ENCODE measurements at regions not wholly inside any gene's neighbourhood (a gene's known extent, or its start where the extent isn't known, plus 50 kb on each side); places are given as distances from the start of the nearest gene placed in this dataset.

DNA sequence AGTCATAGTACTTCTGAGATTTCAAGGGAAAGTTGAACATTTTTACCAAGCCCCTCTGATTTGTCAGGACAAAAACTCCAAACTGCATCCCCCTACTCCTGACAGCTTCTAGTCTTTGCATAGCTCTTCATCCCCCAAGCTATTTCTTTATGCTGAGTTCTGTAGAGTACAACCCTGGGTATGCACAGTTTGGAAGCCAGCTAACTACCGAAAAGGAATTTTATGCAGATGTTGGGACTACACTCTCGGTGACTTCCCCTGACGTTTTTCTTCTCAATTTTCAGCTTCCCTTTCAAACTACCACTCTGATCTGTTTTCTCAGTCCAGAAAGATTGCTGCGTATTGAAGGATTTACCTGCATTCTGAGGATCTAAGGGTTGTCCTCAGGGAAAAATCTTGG is 1060.2 kb upstream of the ACVR2A start:
- ChIA-PET POLR2A (ENCODE audit: low non-redundant PET) (no interaction called here), CTCF (no interaction called here)
- no TSS peak for BruUV-seq (replicated peaks)

DNA sequence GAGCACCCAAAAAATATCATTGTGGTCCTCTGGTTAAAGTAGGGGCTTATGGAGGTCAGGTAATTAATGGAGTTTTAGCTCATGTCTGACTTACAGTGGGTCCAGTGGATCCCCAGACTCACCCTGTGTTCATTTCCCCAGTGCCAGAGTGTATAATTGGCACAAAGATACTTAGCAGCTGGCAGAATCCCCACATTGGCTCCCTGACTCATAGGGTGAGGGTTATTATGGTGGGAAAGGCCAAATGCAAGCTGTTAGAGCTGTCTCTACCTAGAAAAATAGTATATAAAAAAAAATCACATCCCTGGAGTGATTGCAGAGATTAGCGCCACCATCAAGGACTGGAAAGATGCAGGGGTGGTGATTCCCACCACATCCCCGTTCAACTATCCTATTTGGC is 1067.6 kb upstream of the ACVR2A start:
- ChIA-PET CTCF (no interaction called here), POLR2A (ENCODE audit: low non-redundant PET) (no interaction called here)
- no peak for DNase-seq (ENCODE audit: low spot score)
- intact Hi-C loops (cut with micrococcal nuclease; ENCODE audit: unreplicated experiment) = no loop called here
- no peaks in the 10 kb centered on the region for H3K36me3 ChIP-seq (ENCODE audit: insufficient read depth, low read length, poor library complexity, severe bottlenecking)
- H3K4me1 ChIP-seq (ENCODE audit: insufficient read depth, low read length, poor library complexity, severe bottlenecking) = no peaks in the 10 kb centered on the region
- no TSS peak for BruUV-seq (replicated peaks)
- no peak overlapping the region for H3K4me3 ChIP-seq (ENCODE audit: low read depth, low read length, poor library complexity, severe bottlenecking)
- H3K27me3 ChIP-seq (replicated peaks; ENCODE audit: insufficient read depth, low read depth, low read length, poor library complexity) = no peaks in the 10 kb centered on the region
- H3K27ac ChIP-seq (ENCODE audit: low read depth, low read length, poor library complexity, severe bottlenecking) = no peak overlapping the region
- no peaks in the 10 kb centered on the region for H3K9me3 ChIP-seq (ENCODE audit: low read depth, low read length, poor library complexity, severe bottlenecking)
- no peak for TF ChIP-seq EZH2 (IDR thresholded peaks at IDR 0.05; ENCODE audit: borderline replicate concordance, low read depth, low read length, poor library complexity, severe bottlenecking)
- TF ChIP-seq, protein P1, sequence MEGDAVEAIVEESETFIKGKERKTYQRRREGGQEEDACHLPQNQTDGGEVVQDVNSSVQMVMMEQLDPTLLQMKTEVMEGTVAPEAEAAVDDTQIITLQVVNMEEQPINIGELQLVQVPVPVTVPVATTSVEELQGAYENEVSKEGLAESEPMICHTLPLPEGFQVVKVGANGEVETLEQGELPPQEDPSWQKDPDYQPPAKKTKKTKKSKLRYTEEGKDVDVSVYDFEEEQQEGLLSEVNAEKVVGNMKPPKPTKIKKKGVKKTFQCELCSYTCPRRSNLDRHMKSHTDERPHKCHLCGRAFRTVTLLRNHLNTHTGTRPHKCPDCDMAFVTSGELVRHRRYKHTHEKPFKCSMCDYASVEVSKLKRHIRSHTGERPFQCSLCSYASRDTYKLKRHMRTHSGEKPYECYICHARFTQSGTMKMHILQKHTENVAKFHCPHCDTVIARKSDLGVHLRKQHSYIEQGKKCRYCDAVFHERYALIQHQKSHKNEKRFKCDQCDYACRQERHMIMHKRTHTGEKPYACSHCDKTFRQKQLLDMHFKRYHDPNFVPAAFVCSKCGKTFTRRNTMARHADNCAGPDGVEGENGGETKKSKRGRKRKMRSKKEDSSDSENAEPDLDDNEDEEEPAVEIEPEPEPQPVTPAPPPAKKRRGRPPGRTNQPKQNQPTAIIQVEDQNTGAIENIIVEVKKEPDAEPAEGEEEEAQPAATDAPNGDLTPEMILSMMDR (conservative IDR thresholded peaks at IDR 0.05; ENCODE audit: low read depth, low read length) = no peak

More for the DNA sequence above, 1060.2 kb upstream of the ACVR2A start:
- H3K4me1 ChIP-seq (ENCODE audit: insufficient read depth, low read length, poor library complexity, severe bottlenecking) = no peaks in the 10 kb centered on the region
- TF ChIP-seq, protein P1 (conservative IDR thresholded peaks at IDR 0.05; ENCODE audit: low read depth, low read length) = no peak
- TF ChIP-seq EZH2 (IDR thresholded peaks at IDR 0.05; ENCODE audit: borderline replicate concordance, low read depth, low read length, poor library complexity, severe bottlenecking) = no peak
- no peak overlapping the region for H3K4me3 ChIP-seq (ENCODE audit: low read depth, low read length, poor library complexity, severe bottlenecking)
- H3K36me3 ChIP-seq (ENCODE audit: insufficient read depth, low read length, poor library complexity, severe bottlenecking) = no peaks in the 10 kb centered on the region
- no peaks in the 10 kb centered on the region for H3K27me3 ChIP-seq (replicated peaks; ENCODE audit: insufficient read depth, low read depth, low read length, poor library complexity)
- no peaks in the 10 kb centered on the region for H3K9me3 ChIP-seq (ENCODE audit: low read depth, low read length, poor library complexity, severe bottlenecking)
- intact Hi-C loops (cut with micrococcal nuclease; ENCODE audit: unreplicated experiment) = no loop called here
- no peak overlapping the region for H3K27ac ChIP-seq (ENCODE audit: low read depth, low read length, poor library complexity, severe bottlenecking)
- DNase-seq (ENCODE audit: low spot score) = no peak

DNA sequence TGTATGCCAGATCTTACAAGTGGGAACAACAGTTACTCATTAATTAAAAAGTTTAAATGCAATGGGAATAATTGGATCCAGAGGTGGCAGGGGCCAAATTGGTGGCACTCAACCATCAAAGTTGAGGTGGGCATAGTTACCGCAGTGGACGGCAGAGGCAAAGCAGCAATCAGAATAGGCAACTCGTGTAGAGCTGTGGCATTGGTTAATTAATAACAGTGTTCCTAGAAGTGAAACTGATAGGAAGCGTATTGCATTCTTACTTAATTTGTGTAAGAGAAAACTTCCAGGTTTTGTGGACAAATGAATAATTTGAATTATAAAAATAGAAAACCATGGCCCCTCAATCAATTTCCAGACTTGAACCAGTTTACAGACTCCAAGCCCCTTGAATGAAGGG is 1068.2 kb upstream of the ACVR2A start:
- POLR2A ChIA-PET (ENCODE audit: low non-redundant PET) = no interaction called here
- intact Hi-C loops (cut with micrococcal nuclease; ENCODE audit: unreplicated experiment) = no loop called here
- CTCF ChIA-PET = no interaction called here
- no TSS peak for BruUV-seq (replicated peaks)
- Histone ChIP-seq H3K36me3 (ENCODE audit: insufficient read depth, low read length, poor library complexity, severe bottlenecking) (no peaks in the 10 kb centered on the region), H3K27ac (ENCODE audit: low read depth, low read length, poor library complexity, severe bottlenecking) (no peak overlapping the region), H3K27me3 (replicated peaks; ENCODE audit: insufficient read depth, low read depth, low read length, poor library complexity) (no peaks in the 10 kb centered on the region), H3K4me1 (ENCODE audit: insufficient read depth, low read length, poor library complexity, severe bottlenecking) (no peaks in the 10 kb centered on the region), H3K4me3 (ENCODE audit: low read depth, low read length, poor library complexity, severe bottlenecking) (no peak overlapping the region), H3K9me3 (ENCODE audit: low read depth, low read length, poor library complexity, severe bottlenecking) (no peaks in the 10 kb centered on the region)
- no peak for DNase-seq (ENCODE audit: low spot score)
- TF ChIP-seq, protein P1 (conservative IDR thresholded peaks at IDR 0.05; ENCODE audit: low read depth, low read length) = no peak
- no peak for TF ChIP-seq EZH2 (IDR thresholded peaks at IDR 0.05; ENCODE audit: borderline replicate concordance, low read depth, low read length, poor library complexity, severe bottlenecking)
